Stimulated activated CD4-positive, alpha-beta T cell treated with anti-CD3 and anti-CD28 coated beads, Interleukin-1b, Interleukin-23, amount 100 ng/mL, for 24 hours (primary cell): ENCODE measurements at regions not wholly inside any gene's neighbourhood (a gene's known extent, or its start where the extent isn't known, plus 50 kb on each side); places are given as distances from the start of the nearest gene placed in this dataset.
"Not testable (repeated sequence)": the region's sequence is repeated elsewhere in the genome, so short reads cannot be mapped to it uniquely, and the experiment has no call there.

ENCODE experiments used
- DNase-seq, 4 experiments: peaks; one replicate each; pipeline ENCODE4 v3.0.0-alpha.2; 2020; ENCODE audit warnings: low read depth in 4 of 4, low spot score in 1 of 4

DNA sequence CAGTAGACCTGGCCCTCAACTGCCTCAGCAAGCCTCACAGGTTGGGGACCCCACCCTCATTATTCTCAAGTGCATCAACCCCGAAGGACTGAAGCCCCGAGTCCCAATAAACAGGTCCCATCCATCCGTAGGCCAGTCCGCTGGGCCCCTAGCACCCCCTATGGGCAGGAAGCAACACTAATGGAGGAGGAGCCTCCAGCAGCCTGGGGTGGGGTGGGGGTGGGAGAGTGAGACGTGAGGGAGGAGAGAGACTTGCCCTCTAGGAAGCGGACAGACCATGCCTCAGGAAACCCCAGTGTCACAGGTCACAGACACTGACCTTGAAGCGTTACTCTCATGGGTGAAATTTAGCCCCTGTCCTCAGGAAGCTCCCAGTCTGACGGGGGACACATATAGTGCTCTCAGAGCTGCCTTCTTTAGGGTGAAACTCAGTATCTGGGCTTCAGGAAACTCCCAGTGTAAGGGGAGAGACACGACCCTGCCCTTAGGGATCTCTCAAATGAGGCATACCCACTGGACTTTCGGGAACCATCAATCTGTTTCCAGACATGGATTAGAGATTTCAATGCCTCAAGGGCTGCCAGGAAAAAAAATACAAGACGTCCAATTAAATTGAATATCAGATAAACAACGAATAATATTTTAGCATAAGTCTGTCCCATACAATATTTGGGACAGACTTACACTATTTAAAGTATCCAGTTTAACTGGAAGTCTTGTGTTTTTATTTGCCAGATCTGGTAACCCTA lies 125.8 kb downstream of the MRPL14 start:
- peak in 1 of 4 experiments; percentile 10 for DNase-seq

DNA sequence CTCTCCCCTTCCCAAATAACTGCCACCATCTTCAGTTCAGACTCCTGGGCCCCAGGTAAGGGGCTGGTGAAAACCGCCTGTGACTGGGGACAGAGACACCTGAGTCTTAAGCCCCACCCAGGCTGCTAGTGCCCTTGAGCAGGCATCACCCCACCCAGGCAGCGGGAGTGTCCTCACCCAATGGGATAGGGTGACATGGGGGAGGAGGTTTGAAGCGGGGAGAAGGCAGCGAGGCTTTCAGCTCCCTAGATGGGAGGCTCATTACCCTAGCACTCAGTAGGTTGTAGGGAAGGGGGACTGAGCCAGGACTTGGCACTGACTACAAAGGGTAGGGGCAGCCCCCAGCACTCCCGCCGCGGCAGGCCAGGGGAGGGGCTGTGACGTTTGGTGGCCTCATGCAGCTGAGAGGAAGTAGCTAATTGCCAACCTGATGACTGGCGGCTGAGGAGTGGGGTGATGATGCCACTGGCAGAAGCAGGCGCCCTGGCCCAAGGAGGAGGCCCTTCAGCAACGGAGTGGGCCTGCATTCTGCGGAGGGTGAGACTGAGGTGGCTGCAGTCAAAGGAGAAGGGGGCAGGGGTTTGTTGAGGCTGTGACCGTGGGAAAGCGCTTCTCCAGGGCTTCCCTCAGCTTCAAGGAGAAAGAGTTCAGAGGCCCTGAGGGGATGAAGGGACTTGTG lies 126.9 kb downstream of the MRPL14 start:
- DNase-seq, result peak in 1 of 4 experiments; percentile 18

DNA sequence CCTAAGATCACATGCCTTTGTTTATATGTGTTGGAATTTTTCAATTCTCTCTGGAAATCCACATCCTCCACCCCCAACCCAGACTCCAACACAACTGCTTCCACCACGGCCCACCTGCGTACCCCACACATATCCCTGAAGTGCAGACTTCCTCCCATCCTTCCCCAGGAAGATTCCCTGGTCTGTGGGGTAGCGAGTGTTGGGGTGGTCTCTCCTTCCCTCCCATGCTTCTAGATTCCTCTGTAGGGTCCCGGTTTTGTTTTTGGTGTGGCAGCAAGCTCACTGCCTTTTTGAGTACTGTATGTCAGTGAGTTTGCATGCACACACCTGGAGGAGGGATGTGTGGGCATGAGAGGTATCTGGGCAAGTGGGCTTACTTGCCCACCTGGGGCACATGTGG lies 127.6 kb downstream of the MRPL14 start:
- no peak for DNase-seq

GRCh38 chr6:43998592-43999243 lies 128.5 kb downstream of the MRPL14 start:
- DNase-seq, result not testable (repeated sequence)

GRCh38 chr6:43997990-43998585 lies 129.2 kb downstream of the MRPL14 start:
- DNase-seq, result not testable (repeated sequence)

DNA sequence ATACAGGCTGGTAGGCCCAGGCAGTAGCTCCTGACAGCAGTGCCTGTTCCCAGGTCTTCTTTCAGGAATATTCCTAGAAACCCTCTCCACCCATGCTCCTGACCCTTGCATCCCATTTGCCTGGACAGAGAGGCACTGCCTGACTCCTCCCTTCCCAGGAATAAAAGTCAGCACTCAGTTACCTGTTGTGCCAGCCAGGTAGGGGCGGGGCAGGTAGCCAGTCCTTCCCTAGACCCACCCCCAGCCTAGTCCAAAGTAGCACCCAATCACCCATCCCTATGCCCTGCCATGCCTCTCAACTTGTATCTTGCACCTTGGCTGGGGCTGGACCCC lies 129.9 kb downstream of the MRPL14 start:
- DNase-seq, result no peak

DNA sequence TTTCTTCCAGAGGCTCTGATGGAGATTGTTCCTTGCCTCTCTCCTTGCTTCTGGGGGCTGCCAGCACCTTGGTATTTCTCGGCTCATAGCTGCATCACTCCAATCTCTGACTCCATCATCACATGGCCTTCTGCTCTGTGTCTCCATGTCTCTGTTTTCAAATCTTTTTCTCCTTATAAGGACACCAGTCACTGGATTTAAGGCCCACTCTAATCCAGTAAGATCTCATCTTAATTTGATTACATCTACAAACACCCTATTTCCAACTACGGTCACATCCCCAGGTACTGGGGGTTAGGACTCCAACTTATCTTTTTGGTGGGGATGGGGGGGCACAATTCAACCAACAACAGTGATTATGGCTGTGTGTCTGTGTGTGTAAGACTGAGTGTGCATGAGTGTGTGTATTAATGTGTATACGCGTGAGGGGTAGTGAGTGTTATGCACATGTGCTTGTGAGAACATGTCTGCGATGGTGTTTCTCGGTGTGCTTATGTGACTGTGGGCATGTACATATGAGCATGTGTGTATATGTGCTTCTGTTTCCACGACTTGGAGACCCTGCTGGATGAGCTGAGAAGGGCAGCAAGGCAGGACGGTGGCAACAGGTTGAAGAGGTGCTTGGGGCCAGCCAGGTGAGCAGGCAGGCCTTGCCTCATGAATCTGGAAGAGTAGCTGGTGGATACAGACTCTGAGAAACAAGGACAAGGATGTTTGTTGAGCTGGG lies 130.5 kb downstream of the MRPL14 start:
- no peak for DNase-seq

DNA sequence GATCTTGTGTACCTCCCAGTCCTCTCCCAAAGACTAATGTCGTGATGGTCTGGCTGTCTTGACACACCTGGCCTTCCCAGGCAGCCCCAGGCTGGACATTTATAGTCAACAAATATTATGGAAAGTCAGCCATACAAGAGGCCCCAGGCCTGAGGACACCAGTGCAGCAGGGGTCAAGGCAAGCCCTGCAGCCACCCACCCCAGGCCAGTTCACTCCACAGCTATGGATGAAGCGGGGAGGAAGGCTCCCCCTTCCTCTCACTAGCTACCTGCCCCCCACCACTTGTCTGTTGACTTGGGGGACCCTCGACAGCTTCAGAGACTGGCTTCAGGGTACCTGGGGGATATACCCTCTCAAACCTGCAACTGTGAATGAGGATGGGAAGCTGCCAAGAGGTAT lies 132.1 kb downstream of the MRPL14 start:
- DNase-seq, result no peak

- no peak for DNase-seq
Measured at GRCh38 chr6:43993881-43994523, 133.2 kb downstream of the MRPL14 start.

DNA sequence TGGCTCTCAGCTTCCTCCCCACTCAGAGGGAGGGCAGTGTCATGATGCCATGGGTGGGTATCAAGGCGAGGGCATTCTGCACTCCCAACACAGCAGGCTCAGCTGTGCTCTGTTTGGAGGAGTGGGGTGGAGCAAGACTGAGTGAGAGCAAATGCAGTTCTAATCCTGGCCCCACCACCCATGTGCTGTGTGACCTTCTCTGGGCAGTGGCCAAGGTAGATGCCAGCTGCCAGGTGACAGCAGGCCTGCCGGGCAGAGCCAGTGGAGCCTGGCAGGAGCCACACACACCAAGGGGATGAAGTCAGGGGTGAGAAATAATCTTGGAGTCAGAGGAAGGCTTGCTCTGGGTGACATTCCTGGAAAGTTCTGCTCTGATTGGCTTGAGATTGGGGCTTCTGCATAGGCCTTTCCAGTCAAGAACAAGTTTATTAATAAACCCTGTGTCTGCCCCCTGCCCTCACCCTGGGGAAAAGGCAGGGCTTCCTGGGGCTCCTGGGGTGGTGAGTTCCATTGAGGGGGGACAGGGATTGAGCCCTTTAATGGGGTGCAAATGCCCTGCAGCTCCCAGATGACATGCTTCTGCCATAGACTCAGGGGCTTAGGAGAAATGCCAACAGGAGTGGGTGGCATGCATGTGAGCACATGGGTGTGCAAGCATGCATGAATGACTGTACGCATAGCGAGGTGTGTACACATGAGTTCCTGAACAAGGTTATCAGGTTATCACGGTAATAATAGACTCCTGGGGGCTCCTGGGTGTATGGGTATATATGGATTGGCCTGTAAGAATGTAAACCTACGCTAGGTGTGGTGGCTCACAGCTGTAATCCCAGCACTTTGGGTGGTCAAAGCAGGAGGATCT lies 134.2 kb downstream of the MRPL14 start:
- DNase-seq, result no peak

GRCh38 chr6:43992126-43992663 lies 135.1 kb downstream of the MRPL14 start:
- no peak for DNase-seq

DNA sequence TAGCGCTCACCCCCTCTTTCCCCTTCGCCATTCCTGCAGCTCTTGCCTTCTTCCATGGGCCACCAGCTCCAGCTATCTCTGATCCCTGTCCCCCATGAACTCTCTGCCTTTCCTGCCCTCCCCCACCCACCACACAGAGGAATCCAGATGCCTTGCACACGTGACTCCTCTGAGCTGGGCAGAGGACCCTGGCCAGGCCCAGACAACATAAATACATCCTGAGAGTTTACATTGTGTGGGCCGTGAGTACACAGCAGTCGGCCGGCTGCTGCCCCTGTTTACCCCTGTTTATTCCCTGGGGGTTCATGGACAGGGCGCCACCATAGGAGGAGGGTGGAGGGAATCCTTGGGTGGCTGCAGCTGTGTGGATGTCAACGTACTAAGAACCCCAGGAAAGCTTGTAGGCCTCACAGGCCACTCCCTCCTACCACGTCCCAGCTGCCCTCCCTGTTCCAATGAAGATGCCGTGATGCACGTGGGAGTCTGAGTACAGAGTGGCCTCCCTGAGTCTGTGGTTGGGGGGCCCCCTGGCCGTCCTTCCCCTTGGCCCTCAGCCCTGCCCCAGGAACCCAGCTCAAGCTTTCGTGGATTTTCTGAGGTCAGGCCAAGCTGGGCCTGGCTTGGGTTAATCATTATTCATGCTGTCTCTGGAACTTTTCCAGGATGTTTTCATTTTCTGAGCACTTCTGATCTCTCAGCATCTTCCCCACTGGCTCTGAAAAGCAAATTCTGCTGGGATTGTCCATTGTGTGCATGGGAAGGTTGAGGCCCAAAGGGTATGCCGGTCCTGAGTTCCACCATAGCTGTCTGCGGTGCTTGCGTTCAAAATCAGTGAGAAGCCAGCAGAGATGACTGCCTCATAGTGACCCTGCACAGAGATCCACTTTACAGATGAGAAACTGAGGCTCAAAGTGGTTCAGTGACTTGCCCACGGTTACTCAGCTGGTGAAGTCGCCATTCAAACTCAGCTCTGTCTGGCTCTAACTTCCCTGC lies 136.3 kb downstream of the MRPL14 start:
- no peak for DNase-seq

DNA sequence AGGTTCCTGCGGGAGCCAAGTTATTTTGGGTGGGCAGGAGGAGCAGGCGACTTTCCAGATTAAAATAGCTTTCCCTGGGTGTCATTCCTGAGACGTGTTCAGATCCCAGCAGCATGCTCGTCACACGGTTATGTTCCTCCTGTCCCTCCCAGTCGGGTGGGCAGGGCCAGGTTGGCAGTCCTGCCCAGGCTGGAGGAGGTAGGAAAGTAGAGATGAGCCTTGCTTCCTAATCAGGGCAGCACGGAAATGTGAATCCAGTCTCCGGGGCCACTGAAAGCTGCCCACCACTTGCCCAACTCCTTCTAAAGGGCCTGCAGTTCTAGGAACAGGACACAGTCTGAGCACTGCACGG lies 137.0 kb downstream of the MRPL14 start:
- no peak for DNase-seq

- no peak for DNase-seq
Measured at GRCh38 chr6:43989581-43990146, 137.6 kb downstream of the MRPL14 start.

DNA sequence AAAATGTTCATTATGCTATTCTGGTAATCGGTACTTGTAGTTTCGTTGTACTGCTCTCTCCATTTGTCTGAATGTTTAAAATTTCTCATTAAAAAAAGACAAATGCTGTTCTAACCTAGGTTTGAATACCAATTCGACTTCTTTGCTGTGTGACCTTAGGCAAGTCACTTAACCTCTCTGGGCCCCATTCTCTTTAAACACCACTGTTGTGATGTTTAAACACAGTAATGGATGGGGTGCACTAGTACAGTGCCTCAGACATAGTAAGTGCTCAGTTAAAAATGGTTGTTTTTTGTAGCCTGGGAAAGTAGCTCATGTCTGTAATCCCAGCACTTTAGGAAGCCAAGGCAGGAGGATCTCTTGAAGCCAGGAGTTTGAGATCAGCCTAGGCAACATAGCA lies 138.5 kb downstream of the MRPL14 start:
- no peak for DNase-seq

GRCh38 chr6:43987838-43988439 lies 139.3 kb downstream of the MRPL14 start:
- DNase-seq, result no peak

DNA sequence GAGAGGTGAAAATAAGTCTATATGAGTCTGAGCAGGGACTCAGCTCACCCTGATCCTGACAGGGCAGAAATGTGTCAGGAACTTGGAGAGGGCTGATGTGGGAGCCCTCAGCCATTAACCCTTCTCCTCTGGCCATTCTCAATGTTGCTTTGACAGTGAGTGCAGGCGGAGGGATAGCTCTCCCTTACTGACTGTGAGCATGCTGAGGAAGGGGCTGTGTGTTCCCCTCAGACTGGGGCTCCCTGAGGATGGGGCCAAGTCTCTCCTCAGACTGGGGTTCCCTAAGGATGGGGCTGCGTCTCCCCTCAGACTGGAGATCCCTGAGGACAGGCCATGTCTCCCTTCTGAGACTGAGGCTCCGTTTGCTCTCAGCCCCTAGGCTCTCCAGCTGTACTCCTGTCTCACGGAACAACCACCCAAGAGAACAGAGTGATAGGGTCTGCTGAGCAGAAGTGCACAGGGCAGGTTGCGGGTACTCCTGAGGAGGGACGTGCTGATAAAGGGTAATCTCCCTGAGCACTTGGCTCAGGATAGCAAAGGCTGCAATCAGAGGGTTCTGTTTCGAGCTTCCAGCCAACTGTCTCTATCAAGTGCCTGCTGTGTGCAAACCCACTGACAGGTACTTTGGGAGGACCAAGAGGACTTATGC lies 141.0 kb downstream of the MRPL14 start:
- no peak for DNase-seq
